SK-N-SH treated with all-trans-retinoic acid at 6 μM for 48 hours (cell line): ENCODE measurements at regions not wholly inside any gene's neighbourhood (a gene's known extent, or its start where the extent isn't known, plus 50 kb on each side); places are given as distances from the start of the nearest gene placed in this dataset.

Experiments
- ATAC-seq: fragments of 200-7000 bp; cut with Tn5 transposase; 3 replicates; pipeline ENCODE4 v1.9.1; 2020; ENCODE audit warnings: mild to moderate bottlenecking, moderate library complexity
- ARNTL ChIP-seq: fragments of 450-650 bp; formaldehyde crosslinking; IDR thresholded peaks from 2 replicates; pipeline ENCODE4 v1.5.0; 2020; ENCODE audit warnings: low read depth, mild to moderate bottlenecking, moderate library complexity, borderline replicate concordance
- BACH2 ChIP-seq: fragments of 250-450 bp; sonication (Bioruptor Pico); IDR thresholded peaks from 2 replicates; pipeline ENCODE4 v1.9.0; 2021; ENCODE audit warnings: mild to moderate bottlenecking, borderline replicate concordance
- CREB5 ChIP-seq: fragments of 250-450 bp; sonication (Bioruptor Pico); IDR thresholded peaks from 2 replicates; pipeline ENCODE4 v1.5.1; 2020; ENCODE audit warnings: low read depth, mild to moderate bottlenecking, moderate library complexity
- ESRRG ChIP-seq: fragments of 250-450 bp; sonication (Bioruptor Pico); IDR thresholded peaks from 2 replicates; pipeline ENCODE4 v1.6.1; 2021; ENCODE audit warnings: mild to moderate bottlenecking
- GLIS3 ChIP-seq: fragments of 250-450 bp; sonication (Bioruptor Pico); IDR thresholded peaks from 2 replicates; pipeline ENCODE4 v1.5.0; 2020; ENCODE audit warnings: mild to moderate bottlenecking, moderate library complexity
- ISL1 ChIP-seq: fragments of 250-450 bp; sonication (Bioruptor Pico); IDR thresholded peaks from 2 replicates; pipeline ENCODE4 v2.1.2; 2022; ENCODE audit warnings: mild to moderate bottlenecking, moderate library complexity
- OSR1 ChIP-seq: fragments of 250-450 bp; sonication (Bioruptor Pico); IDR thresholded peaks from 2 replicates; pipeline ENCODE4 v1.8.0; 2022; ENCODE audit warnings: moderate library complexity, mild to moderate bottlenecking, inconsistent platforms
- PATZ1 ChIP-seq: fragments of 250-450 bp; sonication (Bioruptor Pico); IDR thresholded peaks from 2 replicates; pipeline ENCODE4 v1.8.0; 2020; ENCODE audit warnings: mild to moderate bottlenecking, moderate library complexity, borderline replicate concordance
- PPARA ChIP-seq: fragments of 250-450 bp; sonication (Bioruptor Pico); IDR thresholded peaks from 2 replicates; pipeline ENCODE4 v1.5.0; 2020; ENCODE audit warnings: mild to moderate bottlenecking, borderline replicate concordance
- RARB ChIP-seq: fragments of 250-450 bp; sonication (Bioruptor Pico); IDR thresholded peaks from 2 replicates; pipeline ENCODE4 v1.8.0; 2021; ENCODE audit warnings: mild to moderate bottlenecking, moderate library complexity
- SNAI2 ChIP-seq: fragments of 250-450 bp; sonication (Bioruptor Pico); IDR thresholded peaks from 2 replicates; pipeline ENCODE4 v1.5.0; 2020; ENCODE audit warnings: mild to moderate bottlenecking, moderate library complexity
- TCF4 ChIP-seq: fragments of 250-450 bp; sonication (Bioruptor Pico); IDR thresholded peaks from 2 replicates; pipeline ENCODE4 v1.8.0; 2021; ENCODE audit warnings: mild to moderate bottlenecking, moderate library complexity, borderline replicate concordance
- TOX ChIP-seq: fragments of 250-450 bp; sonication (Bioruptor Pico); IDR thresholded peaks from 2 replicates; pipeline ENCODE4 v1.8.0; 2021; ENCODE audit warnings: mild to moderate bottlenecking, moderate library complexity, borderline replicate concordance
- TSHZ2 ChIP-seq: fragments of 250-450 bp; sonication (Bioruptor Pico); IDR thresholded peaks from 2 replicates; pipeline ENCODE4 v1.5.0; 2020; ENCODE audit warnings: mild to moderate bottlenecking, moderate library complexity
- ZC3H10 ChIP-seq: fragments of 250-450 bp; sonication (Bioruptor Pico); IDR thresholded peaks from 2 replicates; pipeline ENCODE4 v1.5.1; 2021; ENCODE audit warnings: mild to moderate bottlenecking, moderate library complexity
- ZFP3 ChIP-seq: fragments of 250-450 bp; sonication (Bioruptor Pico); IDR thresholded peaks from 2 replicates; pipeline ENCODE4 v1.5.0; 2020; ENCODE audit warnings: mild to moderate bottlenecking, moderate library complexity
- ZFP30 ChIP-seq: fragments of 450-650 bp; formaldehyde crosslinking; IDR thresholded peaks from 2 replicates; pipeline ENCODE4 v1.5.0; 2022; ENCODE audit warnings: mild to moderate bottlenecking, moderate library complexity
- ZNF565 ChIP-seq: fragments of 450-650 bp; formaldehyde crosslinking; conservative IDR thresholded peaks from 2 replicates; pipeline ENCODE4 v1.5.0; 2020; ENCODE audit warnings: low read depth, mild to moderate bottlenecking, moderate library complexity
- ZNF70 ChIP-seq: fragments of 450-650 bp; formaldehyde crosslinking; IDR thresholded peaks from 2 replicates; pipeline ENCODE4 v1.5.0; 2020; ENCODE audit warnings: mild to moderate bottlenecking, moderate library complexity
- ZNF8 ChIP-seq: fragments of 450-650 bp; formaldehyde crosslinking; IDR thresholded peaks from 2 replicates; pipeline ENCODE4 v1.5.0; 2020; ENCODE audit warnings: mild to moderate bottlenecking, moderate library complexity

- TF ChIP-seq TSHZ2 (CRISPR knock-in tag) (no peak), TOX (CRISPR knock-in tag) (no peak), SNAI2 (CRISPR knock-in tag) (no peak), ZFP3 (CRISPR knock-in tag) (no peak), ARNTL (no peak), ISL1 (CRISPR knock-in tag) (no peak), ZNF565 (CRISPR knock-in tag) (no peak), ZFP30 (no peak), PPARA (CRISPR knock-in tag) (no peak), ESRRG (CRISPR knock-in tag) (no peak), RARB (CRISPR knock-in tag) (no peak), OSR1 (CRISPR knock-in tag) (no peak), PATZ1 (no peak), ZC3H10 (CRISPR knock-in tag) (no peak)
- no peak for ATAC-seq
These were observed 156.5 kb downstream of the TLE3 start for GRCh38 chr15:69941301-69941605.

- ATAC-seq = no peak
- no peak for TF ChIP-seq ZNF70 (CRISPR knock-in tag)
- TF ChIP-seq TOX (CRISPR knock-in tag) = no peak
- no peak for TF ChIP-seq ZFP30
- TF ChIP-seq ZNF565 (CRISPR knock-in tag) = no peak
- no peak for TF ChIP-seq CREB5 (CRISPR knock-in tag)
- TF ChIP-seq ZFP3 (CRISPR knock-in tag) = no peak
- TF ChIP-seq ZNF8 = no peak
- TF ChIP-seq TCF4 (CRISPR knock-in tag) = no peak
- no peak for TF ChIP-seq GLIS3 (CRISPR knock-in tag)
- no peak for TF ChIP-seq ESRRG (CRISPR knock-in tag)
These were observed 155.8 kb downstream of the TLE3 start for GRCh38 chr15:69941706-69942495.

- ATAC-seq = no peak
- TF ChIP-seq ZC3H10 (CRISPR knock-in tag) = no peak
- TF ChIP-seq BACH2 (CRISPR knock-in tag) = no peak
- no peak for TF ChIP-seq ZFP30
- no peak for TF ChIP-seq OSR1 (CRISPR knock-in tag)
- no peak for TF ChIP-seq ESRRG (CRISPR knock-in tag)
- TF ChIP-seq SNAI2 (CRISPR knock-in tag) = no peak
- no peak for TF ChIP-seq ZFP3 (CRISPR knock-in tag)
- TF ChIP-seq RARB (CRISPR knock-in tag) = no peak
- TF ChIP-seq PPARA (CRISPR knock-in tag) = no peak
- TF ChIP-seq ZNF565 (CRISPR knock-in tag) = no peak
- no peak for TF ChIP-seq CREB5 (CRISPR knock-in tag)
- TF ChIP-seq ARNTL = no peak
These were observed 154.1 kb downstream of the TLE3 start for GRCh38 chr15:69943637-69944036.

- no peak for TF ChIP-seq BACH2 (CRISPR knock-in tag)
- TF ChIP-seq RARB (CRISPR knock-in tag) = no peak
- no peak for TF ChIP-seq TSHZ2 (CRISPR knock-in tag)
- TF ChIP-seq ISL1 (CRISPR knock-in tag) = no peak
- TF ChIP-seq, all 23 proteins: peak for 0
- ATAC-seq = no peak
These were observed 152.0 kb downstream of the TLE3 start for GRCh38 chr15:69945729-69946128.
